ENCODE measurements at regions not wholly inside any gene's neighbourhood (a gene's known extent, or its start where the extent isn't known, plus 50 kb on each side); places are given as distances from the start of the nearest gene placed in this dataset.
"Not testable (repeated sequence)": the region's sequence is repeated elsewhere in the genome, so short reads cannot be mapped to it uniquely, and the experiment has no call there.

GRCh38 chr6:144785056-144785455 lies 499.9 kb downstream of the UTRN start:
- DNase-seq, result no peak

- DNase-seq, result no peak
Observed at GRCh38 chr6:144786825-144787224, 501.7 kb downstream of the UTRN start.

DNA sequence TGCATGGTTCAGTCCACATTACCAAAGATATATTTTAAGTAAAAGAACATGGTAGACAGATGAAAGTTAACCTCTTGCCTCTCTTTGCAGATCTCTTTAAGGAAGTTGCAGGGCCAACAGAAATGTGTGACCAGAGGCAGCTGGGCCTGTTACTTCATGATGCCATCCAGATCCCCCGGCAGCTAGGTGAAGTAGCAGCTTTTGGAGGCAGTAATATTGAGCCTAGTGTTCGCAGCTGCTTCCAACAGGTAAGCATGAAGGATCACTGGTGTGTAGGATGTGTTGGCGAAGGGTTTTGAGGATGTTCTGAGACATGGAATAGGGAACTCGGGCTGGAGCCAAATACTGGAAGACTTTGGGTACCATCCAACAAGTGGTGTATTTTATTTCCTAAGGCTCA lies 508.6 kb downstream of the UTRN start:
- DNase-seq, result no peak

- DNase-seq, result not testable (repeated sequence)
Observed at GRCh38 chr6:144795022-144795421, 509.9 kb downstream of the UTRN start.

GRCh38 chr6:144796070-144796469 lies 510.9 kb downstream of the UTRN start:
- DNase-seq, result no peak

- DNase-seq, result no peak
Observed at GRCh38 chr6:144797881-144798589, 512.9 kb downstream of the UTRN start.

GRCh38 chr6:144804246-144804790 lies 519.2 kb downstream of the UTRN start:
- DNase-seq, result no peak

DNA sequence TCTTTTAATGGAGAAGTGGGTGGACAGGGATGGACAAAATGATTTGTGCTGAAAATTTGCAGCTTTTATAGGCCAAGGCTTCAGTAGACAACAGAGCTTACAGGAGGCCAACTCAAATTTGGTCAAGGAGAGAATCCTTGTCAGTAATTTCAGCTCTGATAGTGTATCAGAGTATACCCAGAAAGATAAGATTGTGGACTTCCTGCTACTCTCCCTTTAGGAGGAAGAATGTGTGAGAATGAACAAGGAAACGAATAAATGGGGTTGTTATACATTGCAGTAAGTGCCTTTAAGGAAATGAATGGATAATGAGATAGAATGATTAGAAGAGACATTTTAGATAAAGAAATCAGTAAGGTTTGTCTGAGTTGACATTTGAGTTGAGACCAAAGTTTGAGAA lies 519.9 kb downstream of the UTRN start:
- no peak for DNase-seq

- DNase-seq, result no peak
Observed at GRCh38 chr6:144806222-144806621, 521.1 kb downstream of the UTRN start.

DNA sequence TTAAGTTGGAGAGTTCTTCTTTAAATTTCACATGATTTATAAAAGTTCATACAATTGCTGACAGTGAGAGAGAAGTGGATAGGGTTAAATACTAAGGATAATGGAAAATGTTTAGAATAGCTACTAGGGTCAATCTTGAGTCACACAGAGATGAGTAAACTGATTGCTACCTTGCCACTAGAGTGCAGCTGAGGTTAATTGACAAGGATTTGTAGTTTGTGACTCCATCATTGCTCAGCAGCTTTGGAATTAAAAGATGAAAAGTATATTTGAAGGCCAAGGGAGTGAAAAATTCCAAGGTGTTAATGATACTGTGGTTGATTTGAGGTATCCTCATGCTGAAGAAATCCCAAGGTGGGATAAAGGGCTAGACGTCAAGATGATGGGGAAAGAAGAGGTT lies 524.0 kb downstream of the UTRN start:
- no peak for DNase-seq

DNA sequence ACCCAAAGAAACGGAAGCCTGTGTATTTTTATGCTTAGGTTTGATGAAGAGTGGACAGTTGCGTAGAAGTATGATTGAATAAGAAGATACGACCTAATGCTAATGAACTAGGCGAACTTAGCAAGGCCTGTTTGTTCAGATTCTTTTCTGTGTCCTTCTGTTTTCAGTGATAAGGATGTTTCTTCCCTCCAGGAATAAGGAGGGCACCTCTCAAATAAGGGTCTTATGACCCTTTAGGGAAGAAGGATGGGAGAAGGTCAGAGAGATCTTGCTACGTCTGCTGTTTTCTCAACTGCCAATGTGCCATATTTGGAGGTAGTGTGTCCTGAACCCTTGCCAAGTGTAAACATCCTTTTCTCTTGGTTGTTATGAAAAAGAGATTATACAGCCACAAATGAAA lies 524.8 kb downstream of the UTRN start:
- no peak for DNase-seq

- DNase-seq, result no peak
Observed at GRCh38 chr6:144811140-144811539, 526.0 kb downstream of the UTRN start.

- no peak for DNase-seq
Observed at GRCh38 chr6:144816936-144817335, 531.8 kb downstream of the UTRN start.

GRCh38 chr6:144820270-144820669 lies 535.1 kb downstream of the UTRN start:
- DNase-seq, result no peak

- DNase-seq, result no peak
Observed at GRCh38 chr6:144823131-144823530, 538.0 kb downstream of the UTRN start.

- DNase-seq, result no peak
Observed at GRCh38 chr6:144824018-144824417, 538.9 kb downstream of the UTRN start.

GRCh38 chr6:144834426-144835038 lies 549.4 kb downstream of the UTRN start:
- no peak for DNase-seq

- no peak for DNase-seq
Observed at GRCh38 chr6:144835322-144835973, 550.3 kb downstream of the UTRN start.

DNA sequence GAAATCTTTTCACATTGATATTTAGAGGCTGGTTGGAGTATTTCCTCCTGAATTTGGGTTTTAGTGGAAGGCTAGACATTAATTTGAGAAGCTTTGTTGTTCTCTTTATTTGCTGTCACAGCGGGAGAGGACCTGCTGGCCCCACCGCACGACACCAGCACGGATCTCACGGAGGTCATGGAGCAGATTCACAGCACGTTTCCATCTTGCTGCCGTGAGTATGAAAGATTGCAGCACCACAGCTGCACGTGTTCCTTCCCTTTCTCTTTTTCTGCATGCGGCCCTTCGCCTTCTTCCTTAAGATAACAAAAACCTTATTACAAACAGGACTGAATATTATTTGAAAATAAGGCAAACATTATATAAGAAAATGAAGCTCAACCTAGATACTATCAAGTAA lies 555.5 kb downstream of the UTRN start:
- DNase-seq, result no peak

GRCh38 chr6:144843701-144844100 lies 558.6 kb downstream of the UTRN start:
- no peak for DNase-seq

GRCh38 chr6:144844596-144844995 lies 559.5 kb downstream of the UTRN start:
- no peak for DNase-seq

DNA sequence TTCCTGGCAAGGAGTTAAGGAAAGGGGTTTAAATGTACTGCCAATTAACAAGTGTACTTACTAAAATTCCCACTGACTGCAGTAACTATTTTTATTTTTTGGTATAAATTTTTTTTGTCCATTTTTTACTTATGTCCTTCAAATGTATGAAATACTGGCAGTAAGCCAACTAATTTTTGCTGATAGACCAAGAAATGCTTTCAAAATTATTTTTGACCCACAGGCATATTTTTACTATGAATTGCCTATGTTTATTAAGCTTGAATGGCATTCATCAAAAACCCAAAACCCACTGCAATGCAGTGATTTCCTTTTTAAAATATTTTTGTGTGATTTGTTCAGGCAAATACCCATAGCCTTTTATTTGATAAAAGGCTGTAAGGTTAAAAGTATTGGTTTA lies 560.1 kb downstream of the UTRN start:
- no peak for DNase-seq

DNA sequence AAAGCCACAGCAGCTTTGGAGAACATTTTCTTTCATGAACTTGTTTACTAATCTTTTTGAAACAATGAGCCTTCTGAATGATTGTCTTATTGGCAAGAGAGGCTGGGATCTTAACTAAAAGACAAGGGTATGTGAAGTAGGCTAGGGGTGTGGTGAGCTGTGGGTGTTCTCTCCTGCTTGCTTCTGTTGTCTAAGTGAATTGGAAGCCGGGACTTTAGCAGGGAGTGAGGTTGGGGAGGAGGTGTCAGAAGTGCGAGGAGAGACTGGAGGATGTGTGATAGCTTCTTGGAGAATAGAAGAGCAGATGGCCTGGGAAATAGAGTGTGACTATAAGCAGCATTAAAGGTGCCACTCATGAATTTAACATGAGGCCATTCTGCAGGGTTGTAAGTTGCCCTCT lies 562.8 kb downstream of the UTRN start:
- DNase-seq, result no peak

DNA sequence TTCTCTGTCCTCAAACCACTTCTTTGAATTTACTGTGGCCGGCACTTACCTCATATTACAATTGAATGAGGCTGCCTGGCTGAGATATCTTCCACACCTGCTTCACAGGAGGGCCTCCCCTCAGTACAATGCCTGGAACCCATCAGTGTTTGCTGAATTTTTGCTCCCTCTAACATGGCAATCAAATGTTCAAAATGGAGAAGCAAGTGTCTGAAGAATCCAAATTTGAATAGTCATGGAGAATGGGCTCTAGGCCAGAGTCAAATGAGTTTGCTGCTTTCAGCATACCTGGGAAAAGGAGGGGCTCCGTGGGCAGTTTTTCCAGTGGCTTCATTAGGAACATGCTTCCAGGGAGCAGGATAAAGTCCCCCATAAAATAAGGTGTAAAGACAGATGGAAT lies 564.8 kb downstream of the UTRN start:
- no peak for DNase-seq

Measured in effector CD4-positive, alpha-beta T cell (primary cell).